Sigmoid colon (tissue), 6 donors: ENCODE measurements at regions not wholly inside any gene's neighbourhood (a gene's known extent, or its start where the extent isn't known, plus 50 kb on each side); places are given as distances from the start of the nearest gene placed in this dataset.

Experiments used
- DNase-seq: peaks from one replicate; pipeline ENCODE4 v3.0.0-alpha.2; 2019
- H3K27ac ChIP-seq, 4 donors: fragments of 200-600 bp; sonication (generic); one replicate each; pipeline ENCODE4 v1.5.1; 2016 to 2019; ENCODE audit warnings: mild to moderate bottlenecking in 1 of 4
- H3K27me3 ChIP-seq, 3 donors: fragments of 200-600 bp; sonication (generic); one replicate each; pipeline ENCODE4 v1.5.1; 2019; ENCODE audit warnings: mild to moderate bottlenecking in 1 of 3
- H3K36me3 ChIP-seq, 4 donors: fragments of 200-600 bp; sonication (generic); one replicate each; pipeline ENCODE4 v1.5.1; 2016 to 2019
- H3K4me1 ChIP-seq, 4 donors: fragments of 200-600 bp; sonication (generic); one replicate each; pipeline ENCODE4 v1.5.1; 2017 to 2019
- H3K4me3 ChIP-seq, 4 donors: fragments of 200-600 bp; sonication (generic); one replicate each; pipeline ENCODE4 v1.5.1; 2017 to 2019; ENCODE audit warnings: mild to moderate bottlenecking in 2 of 4, moderate library complexity in 1 of 4
- H3K9me3 ChIP-seq, 4 donors: fragments of 200-600 bp in 3 of 4; sonication (generic) in 3 of 4; one replicate each; pipeline versions ENCODE4 v1.5.1 to v1.6.1; 2013 to 2019
- CTCF ChIP-seq, 4 experiments: fragments of 450-650 bp in 3 of 4; fragments of 200-600 bp in 1 of 4; IDR thresholded peaks; one replicate each; pipeline ENCODE4 v1.5.1; 2016 to 2019; ENCODE audit warnings: antibody characterized with exemption in 4 of 4, mild to moderate bottlenecking in 3 of 4, moderate library complexity in 2 of 4
- EP300 ChIP-seq, 4 donors: sonication (generic); formaldehyde crosslinking; IDR thresholded peaks; one replicate each; pipeline ENCODE4 v1.6.1; 2017; ENCODE audit warnings: antibody characterized with exemption in 4 of 4
- POLR2A ChIP-seq, 2 donors: fragments of 450-650 bp; IDR thresholded peaks; one replicate each; pipeline ENCODE4 v1.6.1; 2016; ENCODE audit warnings: antibody characterized with exemption in 2 of 2, mild to moderate bottlenecking in 2 of 2, moderate library complexity in 2 of 2
- POLR2AphosphoS5 ChIP-seq, 4 donors: sonication (generic); formaldehyde crosslinking; IDR thresholded peaks; one replicate each; pipeline ENCODE4 v1.6.1; 2017; ENCODE audit warnings: antibody characterized with exemption in 4 of 4
- WGBS, 2 donors: extraction: QIAGEN DNeasy Blood & Tissue Kit; methylation state at CpG; one replicate each; pipeline ENCODE4 v1.1.7; 2013; 5-methylcytosine and 5-hydroxymethylcytosine counted together
- intact Hi-C: fragments of 100-400 bp; cut with DNase I; formaldehyde crosslinking; loops from one replicate; pipeline ENCODE4 v1.15.1; 2023
- donor health status: healthy with polysubstance abuse.
- donor health status: healthy.

DNA sequence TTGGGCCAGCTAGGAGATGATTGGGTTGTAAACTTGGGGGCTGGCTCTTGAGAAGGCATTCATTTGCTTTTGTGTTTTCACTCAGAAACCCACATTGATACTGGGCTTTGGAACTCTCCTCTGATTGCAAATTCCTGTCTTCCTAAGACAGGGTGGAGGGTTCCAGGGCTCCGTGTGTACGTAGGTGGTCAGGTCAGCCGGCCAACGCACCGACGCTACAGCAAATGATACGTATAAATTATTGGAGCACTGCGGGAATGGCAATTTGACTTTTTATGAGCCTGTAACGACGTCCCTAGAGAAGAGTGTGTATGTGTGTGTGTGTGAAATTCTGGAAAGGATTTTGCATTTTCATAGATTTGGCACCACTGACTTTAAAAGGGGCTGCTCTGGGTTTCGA, 236.9 kb downstream of the SHOX start:
- intact Hi-C loops, result no loop called here
- no peak for TF ChIP-seq POLR2AphosphoS5 (IDR thresholded peaks at IDR 0.05)
- no peak for TF ChIP-seq POLR2A (IDR thresholded peaks at IDR 0.05)
- no peak for TF ChIP-seq EP300 (IDR thresholded peaks at IDR 0.05)
- no peak for TF ChIP-seq CTCF (IDR thresholded peaks at IDR 0.05)
- H3K27ac ChIP-seq, result no peak overlapping the region

DNA sequence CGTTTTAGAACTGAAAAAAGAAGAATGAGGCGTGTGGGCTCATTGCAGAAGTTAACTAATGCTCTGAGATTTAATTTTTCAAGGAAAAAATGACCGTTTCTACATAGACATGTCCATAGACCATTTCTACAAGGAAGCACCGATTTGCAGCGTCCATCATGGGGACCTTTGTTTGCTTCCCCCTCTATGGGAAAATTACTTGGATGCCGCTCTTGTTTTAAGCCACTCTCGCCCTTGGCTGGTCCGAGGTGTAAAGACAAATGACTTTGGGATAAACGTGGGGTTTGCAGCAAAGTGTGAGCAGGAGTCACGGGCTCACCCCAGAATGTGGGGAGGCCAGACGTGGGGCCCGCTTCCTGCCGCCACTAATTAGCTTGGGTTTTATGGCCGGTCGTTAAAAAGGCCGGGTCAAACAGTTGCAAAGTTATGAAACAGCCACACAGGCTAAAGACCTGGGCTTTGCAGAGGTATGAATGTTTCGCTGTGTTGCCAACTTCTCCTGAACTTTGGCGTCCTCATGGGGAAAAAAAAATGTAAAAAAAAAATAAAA, 235.9 kb downstream of the SHOX start:
- intact Hi-C loops, result no loop called here
- DNase-seq, result no peak
- Histone ChIP-seq H3K27me3 (peaks cover 6 to 31% (median 8%) of the 10 kb centered on the region in 3 donors), H3K4me1 (no peaks in the 10 kb centered on the region), H3K9me3 (peaks cover 0 to 6% (median 0%) of the 10 kb centered on the region in 4 donors), H3K36me3 (no peaks in the 10 kb centered on the region), H3K4me3 (no peak overlapping the region), H3K27ac (no peak overlapping the region)
- no peak for TF ChIP-seq POLR2A (IDR thresholded peaks at IDR 0.05)
- no peak for TF ChIP-seq CTCF (IDR thresholded peaks at IDR 0.05)
- TF ChIP-seq EP300 (IDR thresholded peaks at IDR 0.05), result no peak
- TF ChIP-seq POLR2AphosphoS5 (IDR thresholded peaks at IDR 0.05), result no peak
- 12 to 22% methylated on average over 18 of the region's 18 CpGs for WGBS, 2 donors

More for the DNA sequence above, 236.9 kb downstream of the SHOX start:
- Histone ChIP-seq H3K9me3 (peaks cover 0 to 6% (median 0%) of the 10 kb centered on the region in 4 donors), H3K4me1 (no peaks in the 10 kb centered on the region), H3K27me3 (peaks cover 6 to 31% (median 8%) of the 10 kb centered on the region in 3 donors), H3K36me3 (no peaks in the 10 kb centered on the region), H3K4me3 (no peak overlapping the region)
- WGBS, 2 donors, result 45 to 58% methylated on average over 11 of the region's 11 CpGs
- DNase-seq, result no peak

DNA sequence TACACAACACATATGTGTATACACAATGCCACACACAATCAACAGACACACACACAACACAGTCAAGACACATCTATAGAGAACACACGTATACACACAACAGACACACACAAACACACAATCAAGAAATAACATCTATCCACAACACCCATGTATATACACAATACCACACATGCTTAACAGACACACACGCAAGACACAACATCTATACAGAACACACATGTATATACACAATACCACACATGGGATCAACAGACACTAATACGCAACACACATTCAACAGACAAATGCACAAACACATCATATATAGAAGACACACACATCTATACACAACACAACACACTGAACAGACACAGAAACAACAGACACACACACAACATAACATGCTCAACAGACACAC, 234.8 kb downstream of the SHOX start:
- H3K36me3 ChIP-seq, result no peaks in the 10 kb centered on the region

DNA sequence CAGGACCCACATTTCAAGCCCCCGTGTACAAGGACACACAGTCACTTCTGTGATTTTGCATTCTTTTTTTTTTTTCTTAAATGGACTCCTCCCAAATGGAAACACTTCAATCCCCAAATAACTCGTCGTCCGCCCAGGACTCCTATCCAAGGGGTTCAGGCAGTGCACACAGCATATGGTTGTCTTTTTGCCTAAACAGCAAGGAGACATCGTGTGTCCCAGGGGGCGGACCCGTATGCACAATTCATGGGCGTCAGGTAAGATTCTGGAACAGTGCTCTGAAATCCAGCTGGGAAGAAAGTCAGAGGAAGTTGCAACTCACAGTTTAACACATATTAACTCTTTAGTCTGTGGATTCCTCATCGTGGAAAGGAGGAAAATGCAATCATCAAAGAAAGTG, 231.3 kb downstream of the SHOX start:
- 56 to 59% methylated on average over 9 of the region's 9 CpGs for WGBS, 2 donors
- Histone ChIP-seq H3K27me3 (peaks cover 0 to 8% (median 0%) of the 10 kb centered on the region in 3 donors), H3K27ac (no peak overlapping the region), H3K9me3 (peaks cover 0 to 6% (median 1%) of the 10 kb centered on the region in 4 donors), H3K36me3 (no peaks in the 10 kb centered on the region), H3K4me3 (no peak overlapping the region), H3K4me1 (no peaks in the 10 kb centered on the region)
- DNase-seq, result no peak
- intact Hi-C loops, result no loop called here
- TF ChIP-seq EP300 (IDR thresholded peaks at IDR 0.05), result no peak
- TF ChIP-seq POLR2A (IDR thresholded peaks at IDR 0.05), result no peak
- TF ChIP-seq CTCF (IDR thresholded peaks at IDR 0.05), result no peak
- TF ChIP-seq POLR2AphosphoS5 (IDR thresholded peaks at IDR 0.05), result no peak

More for the DNA sequence above, 234.8 kb downstream of the SHOX start:
- WGBS, 2 donors, result 65 to 85% methylated on average over 3 of the region's 3 CpGs
- no peak for TF ChIP-seq POLR2AphosphoS5 (IDR thresholded peaks at IDR 0.05)
- no peak for TF ChIP-seq CTCF (IDR thresholded peaks at IDR 0.05)
- TF ChIP-seq POLR2A (IDR thresholded peaks at IDR 0.05), result no peak
- no peak for TF ChIP-seq EP300 (IDR thresholded peaks at IDR 0.05)
- Histone ChIP-seq H3K4me1 (no peaks in the 10 kb centered on the region), H3K9me3 (peaks cover 0 to 6% (median under 1%) of the 10 kb centered on the region in 4 donors), H3K27me3 (peaks cover 6 to 31% (median 8%) of the 10 kb centered on the region in 3 donors), H3K27ac (no peak overlapping the region), H3K4me3 (no peak overlapping the region)
- intact Hi-C loops, result no loop called here
- DNase-seq, result no peak
